ENCODE measurements at regions not wholly inside any gene's neighbourhood (a gene's known extent, or its start where the extent isn't known, plus 50 kb on each side); places are given as distances from the start of the nearest gene placed in this dataset.

DNA sequence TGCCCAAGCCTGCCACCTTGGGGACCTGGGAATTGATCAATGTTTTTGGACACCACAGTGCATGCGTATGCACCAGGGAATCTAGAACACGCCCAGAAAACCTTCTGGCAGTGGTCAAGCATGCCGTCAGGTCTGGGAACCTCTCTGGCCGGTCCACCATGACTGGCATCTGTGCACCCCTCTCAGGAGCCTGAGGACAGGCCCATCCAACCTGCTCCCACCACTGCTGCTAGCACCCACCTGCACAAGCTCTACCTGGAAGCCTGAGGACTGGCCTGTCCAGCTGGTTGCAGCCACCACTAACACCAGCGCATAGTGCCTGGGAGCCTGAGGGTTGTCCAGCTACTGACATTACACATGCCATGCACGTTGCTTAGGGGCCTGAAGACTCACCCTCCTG, 162.1 kb upstream of the GALNTL6 start:
- TF ChIP-seq POLR2AphosphoS5 (IDR thresholded peaks at IDR 0.05; ENCODE audit: low read depth, low read length) (no peak), POLR2A (IDR thresholded peaks at IDR 0.05; ENCODE audit: low read depth, low read length) (no peak), TAF1 (IDR thresholded peaks at IDR 0.05; ENCODE audit: borderline replicate concordance, low read depth, low read length) (no peak)
